ENCODE measurements at regions not wholly inside any gene's neighbourhood (a gene's known extent, or its start where the extent isn't known, plus 50 kb on each side); places are given as distances from the start of the nearest gene placed in this dataset.
A peak's percentile ranks its signal among the peaks of the same experiment; 100 is the strongest.
"Not testable (repeated sequence)": the region's sequence is repeated elsewhere in the genome, so short reads cannot be mapped to it uniquely, and the experiment has no call there.

- intact Hi-C loops (cut with micrococcal nuclease); H3K9ac ChIP-seq (replicated peaks; ENCODE audit: extremely low read depth, insufficient read depth, low read length); H3K27ac ChIP-seq (ENCODE audit: insufficient read depth, low read depth, low read length); CTCF ChIA-PET; H2AFZ ChIP-seq (ENCODE audit: low read depth, low read length); H4K20me1 ChIP-seq (replicated peaks; ENCODE audit: control insufficient read depth, extremely low read depth, insufficient read depth, low read length); H3K4me2 ChIP-seq (ENCODE audit: insufficient read depth, low read length); H3K27me3 ChIP-seq (ENCODE audit: control insufficient read depth in 2 of 2, insufficient read depth in 2 of 2, low read length in 2 of 2); POLR2A ChIA-PET; H3K9me3 ChIP-seq (replicated peaks; ENCODE audit: control insufficient read depth, insufficient read depth, low read length); H3K4me1 ChIP-seq (ENCODE audit: control insufficient read depth, extremely low read depth, insufficient read depth, low read length); dilution Hi-C loops (cut with MboI; ENCODE audit: extremely low pct_ligation_motif_present, low sequenced_read_pairs); H3K9me1 ChIP-seq (replicated peaks; ENCODE audit: control insufficient read depth, extremely low read depth, insufficient read depth, low read length); BruUV-seq (replicated peaks); FAIRE-seq; H3K36me3 ChIP-seq (ENCODE audit: control insufficient read depth in 2 of 2, extremely low read depth in 1 of 2, insufficient read depth in 2 of 2, low read length in 2 of 2); H3K4me3 ChIP-seq (replicated peaks in 1 of 3; ENCODE audit: insufficient read depth in 1 of 3, low read depth in 1 of 3, low read length in 3 of 3); DNase-seq (ENCODE audit: low read depth, low spot score): not testable (repeated sequence)
- H3K79me2 ChIP-seq (ENCODE audit: control insufficient read depth, insufficient read depth, low read length), result peaks cover 77% of the 10 kb centered on the region
These were observed 282.2 kb upstream of the PLGLB2 start for GRCh38 chr2:87465730-87466129.

GRCh38 chr2:87466591-87467120 lies 281.2 kb upstream of the PLGLB2 start:
- H3K9ac ChIP-seq (replicated peaks; ENCODE audit: extremely low read depth, insufficient read depth, low read length); CTCF ChIA-PET; intact Hi-C loops (cut with micrococcal nuclease); H3K36me3 ChIP-seq (ENCODE audit: control insufficient read depth in 2 of 2, extremely low read depth in 1 of 2, insufficient read depth in 2 of 2, low read length in 2 of 2); H4K20me1 ChIP-seq (replicated peaks; ENCODE audit: control insufficient read depth, extremely low read depth, insufficient read depth, low read length); H3K9me3 ChIP-seq (replicated peaks; ENCODE audit: control insufficient read depth, insufficient read depth, low read length); H3K9me1 ChIP-seq (replicated peaks; ENCODE audit: control insufficient read depth, extremely low read depth, insufficient read depth, low read length); H3K4me2 ChIP-seq (ENCODE audit: insufficient read depth, low read length); BruUV-seq (replicated peaks); FAIRE-seq; H3K4me1 ChIP-seq (ENCODE audit: control insufficient read depth, extremely low read depth, insufficient read depth, low read length); H3K4me3 ChIP-seq (replicated peaks in 1 of 3; ENCODE audit: insufficient read depth in 1 of 3, low read depth in 1 of 3, low read length in 3 of 3); DNase-seq (ENCODE audit: low read depth, low spot score); H3K27ac ChIP-seq (ENCODE audit: insufficient read depth, low read depth, low read length); POLR2A ChIA-PET; H3K27me3 ChIP-seq (ENCODE audit: control insufficient read depth in 2 of 2, insufficient read depth in 2 of 2, low read length in 2 of 2); H2AFZ ChIP-seq (ENCODE audit: low read depth, low read length); dilution Hi-C loops (cut with MboI; ENCODE audit: extremely low pct_ligation_motif_present, low sequenced_read_pairs): not testable (repeated sequence)
- peaks cover 78% of the 10 kb centered on the region for H3K79me2 ChIP-seq (ENCODE audit: control insufficient read depth, insufficient read depth, low read length)

- dilution Hi-C loops (cut with MboI; ENCODE audit: extremely low pct_ligation_motif_present, low sequenced_read_pairs); H3K9me3 ChIP-seq (replicated peaks; ENCODE audit: control insufficient read depth, insufficient read depth, low read length); H3K27me3 ChIP-seq (ENCODE audit: control insufficient read depth in 2 of 2, insufficient read depth in 2 of 2, low read length in 2 of 2); H3K4me3 ChIP-seq (replicated peaks in 1 of 3; ENCODE audit: insufficient read depth in 1 of 3, low read depth in 1 of 3, low read length in 3 of 3); DNase-seq (ENCODE audit: low read depth, low spot score); H3K4me2 ChIP-seq (ENCODE audit: insufficient read depth, low read length); H4K20me1 ChIP-seq (replicated peaks; ENCODE audit: control insufficient read depth, extremely low read depth, insufficient read depth, low read length); H3K9ac ChIP-seq (replicated peaks; ENCODE audit: extremely low read depth, insufficient read depth, low read length); H2AFZ ChIP-seq (ENCODE audit: low read depth, low read length); FAIRE-seq; POLR2A ChIA-PET; H3K4me1 ChIP-seq (ENCODE audit: control insufficient read depth, extremely low read depth, insufficient read depth, low read length); intact Hi-C loops (cut with micrococcal nuclease); CTCF ChIA-PET; H3K9me1 ChIP-seq (replicated peaks; ENCODE audit: control insufficient read depth, extremely low read depth, insufficient read depth, low read length); H3K36me3 ChIP-seq (ENCODE audit: control insufficient read depth in 2 of 2, extremely low read depth in 1 of 2, insufficient read depth in 2 of 2, low read length in 2 of 2); H3K27ac ChIP-seq (ENCODE audit: insufficient read depth, low read depth, low read length); BruUV-seq (replicated peaks): not testable (repeated sequence)
- H3K79me2 ChIP-seq (ENCODE audit: control insufficient read depth, insufficient read depth, low read length), result peaks cover 73% of the 10 kb centered on the region
These were observed 279.4 kb upstream of the PLGLB2 start for GRCh38 chr2:87468429-87468981.

GRCh38 chr2:87469180-87470151 lies 278.4 kb upstream of the PLGLB2 start:
- DNase-seq (ENCODE audit: low read depth, low spot score); H4K20me1 ChIP-seq (replicated peaks; ENCODE audit: control insufficient read depth, extremely low read depth, insufficient read depth, low read length); H2AFZ ChIP-seq (ENCODE audit: low read depth, low read length); H3K4me2 ChIP-seq (ENCODE audit: insufficient read depth, low read length); H3K27me3 ChIP-seq (ENCODE audit: control insufficient read depth in 2 of 2, insufficient read depth in 2 of 2, low read length in 2 of 2); H3K9ac ChIP-seq (replicated peaks; ENCODE audit: extremely low read depth, insufficient read depth, low read length); POLR2A ChIA-PET; H3K9me1 ChIP-seq (replicated peaks; ENCODE audit: control insufficient read depth, extremely low read depth, insufficient read depth, low read length); BruUV-seq (replicated peaks); intact Hi-C loops (cut with micrococcal nuclease); H3K27ac ChIP-seq (ENCODE audit: insufficient read depth, low read depth, low read length); H3K4me3 ChIP-seq (replicated peaks in 1 of 3; ENCODE audit: insufficient read depth in 1 of 3, low read depth in 1 of 3, low read length in 3 of 3); H3K36me3 ChIP-seq (ENCODE audit: control insufficient read depth in 2 of 2, extremely low read depth in 1 of 2, insufficient read depth in 2 of 2, low read length in 2 of 2); dilution Hi-C loops (cut with MboI; ENCODE audit: extremely low pct_ligation_motif_present, low sequenced_read_pairs); H3K4me1 ChIP-seq (ENCODE audit: control insufficient read depth, extremely low read depth, insufficient read depth, low read length); CTCF ChIA-PET; H3K9me3 ChIP-seq (replicated peaks; ENCODE audit: control insufficient read depth, insufficient read depth, low read length): not testable (repeated sequence)
- peak; percentile 46 for FAIRE-seq
- peaks cover 72% of the 10 kb centered on the region for H3K79me2 ChIP-seq (ENCODE audit: control insufficient read depth, insufficient read depth, low read length)
